Left lung (tissue), 4 donors: ENCODE measurements at regions not wholly inside any gene's neighbourhood (a gene's known extent, or its start where the extent isn't known, plus 50 kb on each side); places are given as distances from the start of the nearest gene placed in this dataset.

Experiments
- ATAC-seq: fragments of 200-7000 bp; cut with Tn5 transposase; one replicate; pipeline ENCODE4 v1.9.1; 2020; ENCODE audit warnings: moderate library complexity
- DNase-seq, 4 donors: peaks; one replicate each; pipeline ENCODE4 v3.0.0-alpha.2; 2013 to 2020
- H3K27ac ChIP-seq, 2 donors: fragments of 200-600 bp; sonication (generic) in 1 of 2; one replicate each; pipeline versions ENCODE4 v1.5.0 to v1.8.0; 2020 to 2021
- H3K27me3 ChIP-seq, 2 donors: fragments of 200-600 bp; sonication (generic) in 1 of 2; one replicate each; pipeline versions ENCODE4 v1.5.0 to v1.8.0; 2020 to 2021
- H3K36me3 ChIP-seq, 2 donors: fragments of 200-600 bp; sonication (generic) in 1 of 2; one replicate each; pipeline versions ENCODE4 v1.5.0 to v1.8.0; 2020 to 2021
- H3K4me1 ChIP-seq, 2 donors: fragments of 200-600 bp; one replicate each; pipeline ENCODE4 v1.8.0; 2021
- H3K4me3 ChIP-seq, 2 donors: fragments of 200-600 bp; sonication (generic) in 1 of 2; one replicate each; pipeline versions ENCODE4 v1.5.0 to v1.8.0; 2020 to 2021; ENCODE audit warnings: mild to moderate bottlenecking in 1 of 2
- H3K9me3 ChIP-seq, 2 donors: fragments of 200-600 bp; sonication (generic) in 1 of 2; one replicate each; pipeline versions ENCODE4 v1.5.0 to v1.8.0; 2020 to 2021
- CTCF ChIP-seq, 2 donors: fragments of 200-600 bp; sonication (generic) in 1 of 2; IDR thresholded peaks; one replicate each; pipeline versions ENCODE4 v1.5.0 to v1.8.0; 2021; ENCODE audit warnings: antibody characterized with exemption in 2 of 2
- intact Hi-C, 2 donors: fragments of 100-400 bp; cut with DNase I; formaldehyde crosslinking; loops; one replicate each; pipeline versions ENCODE4 v1.11.2 to v1.14.2; 2022
- donor health status: DM: no; HTN: yes; CAD: no.
- donor health status: DM: no; HTN: no; CAD: no.

DNA sequence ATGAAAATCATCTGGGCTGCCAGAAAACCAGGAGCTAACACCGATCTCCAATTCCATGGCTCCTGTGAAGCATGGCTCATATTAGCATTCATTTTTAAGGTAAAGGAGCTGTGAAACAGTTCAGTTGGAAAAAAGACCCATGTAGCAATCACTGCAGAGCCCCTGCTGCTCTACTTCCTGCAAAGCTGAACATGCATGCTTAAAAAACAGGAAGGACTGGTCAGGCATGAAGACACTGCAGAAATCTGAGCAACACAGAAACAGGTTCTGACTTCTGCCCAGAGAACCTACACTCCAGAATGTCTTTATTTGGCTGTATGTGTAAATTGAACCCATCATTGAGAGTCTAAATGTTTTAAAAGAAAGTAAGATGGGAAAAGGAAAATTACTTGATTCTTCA is 950.6 kb downstream of the DCDC2C start:
- H3K27ac ChIP-seq: no peak overlapping the region
- no peaks in the 10 kb centered on the region for H3K27me3 ChIP-seq
- no peaks in the 10 kb centered on the region for H3K36me3 ChIP-seq
- intact Hi-C loops: no loop called here
- DNase-seq (peak in 1 of 4 donors; percentile 26), ATAC-seq (no peak)
- H3K4me3 ChIP-seq: no peak overlapping the region
- no peaks in the 10 kb centered on the region for H3K9me3 ChIP-seq
- no peak for TF ChIP-seq CTCF (IDR thresholded peaks at IDR 0.05)
- no peaks in the 10 kb centered on the region for H3K4me1 ChIP-seq

- intact Hi-C loops: no loop called here
- Histone ChIP-seq H3K4me1 (no peaks in the 10 kb centered on the region), H3K27me3 (no peaks in the 10 kb centered on the region), H3K27ac (no peak overlapping the region), H3K4me3 (no peak overlapping the region), H3K36me3 (no peaks in the 10 kb centered on the region), H3K9me3 (no peaks in the 10 kb centered on the region)
- ATAC-seq (no peak), DNase-seq (no peak)
- no peak for TF ChIP-seq CTCF (IDR thresholded peaks at IDR 0.05)
Measured at GRCh38 chr2:4656326-4656725, 953.0 kb downstream of the DCDC2C start.

DNA sequence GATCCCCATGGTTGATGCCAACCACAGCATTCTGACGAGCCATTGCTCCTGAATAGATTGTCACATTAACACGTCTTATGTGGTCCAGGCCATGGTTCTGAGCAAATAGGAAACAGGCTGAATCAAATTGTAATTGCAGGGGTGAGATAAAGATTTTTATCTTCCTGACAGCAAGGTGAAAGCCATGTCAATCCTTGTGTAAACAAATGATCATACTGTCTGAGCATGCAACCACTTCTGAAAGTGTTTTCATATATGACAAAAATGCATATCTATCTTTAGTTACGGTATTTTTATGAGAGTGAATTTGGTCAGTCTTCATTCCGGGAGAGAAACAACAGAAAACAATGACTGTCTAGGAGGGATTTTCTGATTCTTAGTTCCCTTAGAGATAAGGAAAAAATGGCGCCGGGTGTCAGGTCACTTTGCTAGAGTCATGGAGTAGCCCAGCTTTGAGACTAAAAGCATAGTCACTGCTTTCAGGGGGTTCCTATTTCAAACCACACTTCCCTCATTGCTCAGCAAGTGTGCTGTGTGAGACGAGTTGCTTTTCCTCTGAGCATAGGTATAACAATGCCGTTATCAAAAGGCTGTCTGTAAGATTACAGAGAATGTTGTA is 958.9 kb downstream of the DCDC2C start:
- Histone ChIP-seq H3K27me3 (no peaks in the 10 kb centered on the region), H3K27ac (no peak overlapping the region), H3K9me3 (no peaks in the 10 kb centered on the region), H3K4me1 (no peaks in the 10 kb centered on the region), H3K36me3 (no peaks in the 10 kb centered on the region), H3K4me3 (no peak overlapping the region)
- intact Hi-C loops: no loop called here
- DNase-seq (no peak), ATAC-seq (no peak)
- TF ChIP-seq CTCF (IDR thresholded peaks at IDR 0.05): no peak

- no peak for TF ChIP-seq CTCF (IDR thresholded peaks at IDR 0.05)
- DNase-seq: no peak
Measured at GRCh38 chr2:4668381-4668780, 965.0 kb downstream of the DCDC2C start.

DNA sequence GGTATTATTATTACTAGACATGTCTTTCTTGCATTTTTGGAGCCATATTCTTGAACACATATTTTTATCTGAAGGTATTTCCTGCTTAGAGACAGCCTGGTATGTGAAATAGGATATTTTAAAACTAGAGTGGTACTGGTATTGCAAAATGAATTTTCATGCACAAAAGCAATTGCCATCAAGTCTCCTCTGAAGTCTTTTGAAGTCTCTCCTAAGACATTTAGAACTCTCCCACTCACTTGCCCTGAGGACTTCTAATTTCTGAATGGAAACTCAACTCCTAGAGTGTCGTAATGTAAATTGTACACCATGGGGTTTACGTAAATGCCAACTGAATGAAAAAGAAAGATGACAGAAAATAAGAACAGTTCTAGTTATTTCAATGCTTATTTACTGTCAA is 967.0 kb downstream of the DCDC2C start:
- no peak for TF ChIP-seq CTCF (IDR thresholded peaks at IDR 0.05)
- Histone ChIP-seq H3K4me3 (no peak overlapping the region), H3K27ac (no peak overlapping the region), H3K4me1 (no peaks in the 10 kb centered on the region), H3K27me3 (no peaks in the 10 kb centered on the region), H3K36me3 (no peaks in the 10 kb centered on the region), H3K9me3 (no peaks in the 10 kb centered on the region)
- DNase-seq: no peak
- ATAC-seq: no peak
- intact Hi-C loops: no loop called here

More at GRCh38 chr2:4668381-4668780, 965.0 kb downstream of the DCDC2C start:
- no peaks in the 10 kb centered on the region for H3K9me3 ChIP-seq
- H3K4me1 ChIP-seq: no peaks in the 10 kb centered on the region
- no peak overlapping the region for H3K27ac ChIP-seq
- no peaks in the 10 kb centered on the region for H3K27me3 ChIP-seq
- intact Hi-C loops: no loop called here
- no peaks in the 10 kb centered on the region for H3K36me3 ChIP-seq
- no peak overlapping the region for H3K4me3 ChIP-seq
- no peak for ATAC-seq
